ENCODE measurements at regions not wholly inside any gene's neighbourhood (a gene's known extent, or its start where the extent isn't known, plus 50 kb on each side); places are given as distances from the start of the nearest gene placed in this dataset.

- DNase-seq: no peak
Observed at GRCh38 chr2:145190031-145190703, 670.2 kb upstream of the ZEB2 start.

GRCh38 chr2:145186303-145186702, 666.4 kb upstream of the ZEB2 start:
- DNase-seq: no peak

- DNase-seq: no peak
Observed at GRCh38 chr2:145185696-145186095, 665.8 kb upstream of the ZEB2 start.

GRCh38 chr2:145184741-145185651, 665.1 kb upstream of the ZEB2 start:
- DNase-seq: no peak

- no peak for DNase-seq
Observed at GRCh38 chr2:145169285-145169684, 649.4 kb upstream of the ZEB2 start.

- no peak for DNase-seq
Observed at GRCh38 chr2:145168091-145168490, 648.2 kb upstream of the ZEB2 start.

- DNase-seq: no peak
Observed at GRCh38 chr2:145166731-145167302, 646.9 kb upstream of the ZEB2 start.

GRCh38 chr2:145161656-145162055, 641.7 kb upstream of the ZEB2 start:
- no peak for DNase-seq

- DNase-seq: no peak
Observed at GRCh38 chr2:145160855-145161254, 640.9 kb upstream of the ZEB2 start.

- DNase-seq: no peak
Observed at GRCh38 chr2:145159676-145160075, 639.8 kb upstream of the ZEB2 start.

GRCh38 chr2:145157741-145158591, 638.0 kb upstream of the ZEB2 start:
- DNase-seq: peak; percentile 75

GRCh38 chr2:145157036-145157675, 637.2 kb upstream of the ZEB2 start:
- no peak for DNase-seq

GRCh38 chr2:145156199-145156598, 636.3 kb upstream of the ZEB2 start:
- no peak for DNase-seq

GRCh38 chr2:145155196-145155595, 635.3 kb upstream of the ZEB2 start:
- no peak for DNase-seq

GRCh38 chr2:145154731-145155130, 634.8 kb upstream of the ZEB2 start:
- no peak for DNase-seq

- no peak for DNase-seq
Observed at GRCh38 chr2:145146691-145147090, 626.8 kb upstream of the ZEB2 start.

- DNase-seq: no peak
Observed at GRCh38 chr2:145144131-145144728, 624.3 kb upstream of the ZEB2 start.

- DNase-seq: no peak
Observed at GRCh38 chr2:145141981-145142380, 622.1 kb upstream of the ZEB2 start.

GRCh38 chr2:145140658-145141057, 620.7 kb upstream of the ZEB2 start:
- DNase-seq: no peak

GRCh38 chr2:145138626-145139025, 618.7 kb upstream of the ZEB2 start:
- no peak for DNase-seq

GRCh38 chr2:145137901-145138300, 618.0 kb upstream of the ZEB2 start:
- DNase-seq: no peak

GRCh38 chr2:145137211-145137610, 617.3 kb upstream of the ZEB2 start:
- no peak for DNase-seq

Data from femur (tissue), 1 donor.